ENCODE measurements at regions not wholly inside any gene's neighbourhood (a gene's known extent, or its start where the extent isn't known, plus 50 kb on each side); places are given as distances from the start of the nearest gene placed in this dataset.

GRCh38 chr7:12859761-12860160 is 172.3 kb downstream of the ARL4A start:
- Histone ChIP-seq H3K36me3 (ENCODE audit: insufficient read depth, low read length) (no peaks in the 10 kb centered on the region), H3K4me1 (ENCODE audit: control insufficient read depth, insufficient read depth, low read length, unreplicated experiment) (no peaks in the 10 kb centered on the region), H3K27me3 (ENCODE audit: insufficient read depth, low read length) (no peaks in the 10 kb centered on the region), H3K4me3 (ENCODE audit: low read depth, low read length) (no peak overlapping the region), H3K27ac (ENCODE audit: low read depth, low read length) (no peak overlapping the region), H3K79me2 (ENCODE audit: control insufficient read depth, insufficient read depth, low read length, unreplicated experiment) (no peaks in the 10 kb centered on the region), H2AFZ (ENCODE audit: low read length, unreplicated experiment) (no peak overlapping the region)

GRCh38 chr7:12861070-12861469 is 173.6 kb downstream of the ARL4A start:
- H3K27ac ChIP-seq (ENCODE audit: low read depth, low read length): no peak overlapping the region
- no peak overlapping the region for H3K4me3 ChIP-seq (ENCODE audit: low read depth, low read length)
- no peaks in the 10 kb centered on the region for H3K36me3 ChIP-seq (ENCODE audit: insufficient read depth, low read length)
- H3K4me1 ChIP-seq (ENCODE audit: control insufficient read depth, insufficient read depth, low read length, unreplicated experiment): no peaks in the 10 kb centered on the region
- H3K79me2 ChIP-seq (ENCODE audit: control insufficient read depth, insufficient read depth, low read length, unreplicated experiment): no peaks in the 10 kb centered on the region
- H3K27me3 ChIP-seq (ENCODE audit: insufficient read depth, low read length): no peaks in the 10 kb centered on the region
- H2AFZ ChIP-seq (ENCODE audit: low read length, unreplicated experiment): no peak overlapping the region

- Histone ChIP-seq H3K4me1 (ENCODE audit: control insufficient read depth, insufficient read depth, low read length, unreplicated experiment) (no peaks in the 10 kb centered on the region), H3K79me2 (ENCODE audit: control insufficient read depth, insufficient read depth, low read length, unreplicated experiment) (no peaks in the 10 kb centered on the region), H3K36me3 (ENCODE audit: insufficient read depth, low read length) (no peaks in the 10 kb centered on the region), H2AFZ (ENCODE audit: low read length, unreplicated experiment) (no peak overlapping the region), H3K27me3 (ENCODE audit: insufficient read depth, low read length) (no peaks in the 10 kb centered on the region), H3K4me3 (ENCODE audit: low read depth, low read length) (no peak overlapping the region), H3K27ac (ENCODE audit: low read depth, low read length) (no peak overlapping the region)
Observed at GRCh38 chr7:12862146-12862545, 174.7 kb downstream of the ARL4A start.

DNA sequence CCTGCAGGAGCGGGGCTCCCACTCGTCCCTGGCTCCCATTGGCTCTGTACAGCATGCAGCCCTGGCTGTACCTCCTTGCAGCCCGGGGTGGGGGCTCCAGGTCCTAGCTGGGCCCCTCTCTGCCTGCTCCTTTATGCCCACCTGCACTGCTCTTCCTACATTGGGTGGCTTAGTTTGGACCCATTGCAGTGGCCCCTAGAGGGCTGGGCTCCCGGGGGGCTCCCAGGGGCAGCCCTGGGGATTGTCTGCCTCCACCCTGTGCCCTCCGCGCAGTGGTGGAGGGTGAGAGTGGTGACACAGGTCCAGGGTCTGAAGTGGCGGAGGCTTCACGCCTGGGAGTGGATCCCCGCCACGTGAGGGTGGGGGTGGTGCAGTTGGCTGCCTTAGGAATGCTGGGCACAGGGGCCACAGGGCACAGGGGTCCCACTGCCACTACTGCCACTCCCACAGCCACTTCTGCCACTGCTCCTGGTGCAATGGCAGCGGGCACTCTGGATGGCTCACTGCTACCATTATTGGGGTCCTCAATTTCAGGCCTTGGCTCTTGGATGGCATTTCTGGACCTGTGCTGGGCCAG is 177.1 kb downstream of the ARL4A start:
- H3K4me1 ChIP-seq (ENCODE audit: control insufficient read depth, insufficient read depth, low read length, unreplicated experiment): no peaks in the 10 kb centered on the region
- no peaks in the 10 kb centered on the region for H3K27me3 ChIP-seq (ENCODE audit: insufficient read depth, low read length)
- H2AFZ ChIP-seq (ENCODE audit: low read length, unreplicated experiment): no peak overlapping the region
- no peaks in the 10 kb centered on the region for H3K36me3 ChIP-seq (ENCODE audit: insufficient read depth, low read length)
- H3K27ac ChIP-seq (ENCODE audit: low read depth, low read length): no peak overlapping the region
- H3K79me2 ChIP-seq (ENCODE audit: control insufficient read depth, insufficient read depth, low read length, unreplicated experiment): no peaks in the 10 kb centered on the region
- no peak overlapping the region for H3K4me3 ChIP-seq (ENCODE audit: low read depth, low read length)

GRCh38 chr7:12865593-12865992 is 178.2 kb downstream of the ARL4A start:
- no peaks in the 10 kb centered on the region for H3K79me2 ChIP-seq (ENCODE audit: control insufficient read depth, insufficient read depth, low read length, unreplicated experiment)
- H3K36me3 ChIP-seq (ENCODE audit: insufficient read depth, low read length): no peaks in the 10 kb centered on the region
- no peaks in the 10 kb centered on the region for H3K4me1 ChIP-seq (ENCODE audit: control insufficient read depth, insufficient read depth, low read length, unreplicated experiment)
- H3K4me3 ChIP-seq (ENCODE audit: low read depth, low read length): no peak overlapping the region
- no peak overlapping the region for H3K27ac ChIP-seq (ENCODE audit: low read depth, low read length)
- H3K27me3 ChIP-seq (ENCODE audit: insufficient read depth, low read length): no peaks in the 10 kb centered on the region
- no peak overlapping the region for H2AFZ ChIP-seq (ENCODE audit: low read length, unreplicated experiment)

- Histone ChIP-seq H3K27ac (ENCODE audit: low read depth, low read length) (no peak overlapping the region), H2AFZ (ENCODE audit: low read length, unreplicated experiment) (peak overlapping the region; percentile 11), H3K79me2 (ENCODE audit: control insufficient read depth, insufficient read depth, low read length, unreplicated experiment) (no peaks in the 10 kb centered on the region)
Observed at GRCh38 chr7:12866207-12866606, 178.8 kb downstream of the ARL4A start.

DNA sequence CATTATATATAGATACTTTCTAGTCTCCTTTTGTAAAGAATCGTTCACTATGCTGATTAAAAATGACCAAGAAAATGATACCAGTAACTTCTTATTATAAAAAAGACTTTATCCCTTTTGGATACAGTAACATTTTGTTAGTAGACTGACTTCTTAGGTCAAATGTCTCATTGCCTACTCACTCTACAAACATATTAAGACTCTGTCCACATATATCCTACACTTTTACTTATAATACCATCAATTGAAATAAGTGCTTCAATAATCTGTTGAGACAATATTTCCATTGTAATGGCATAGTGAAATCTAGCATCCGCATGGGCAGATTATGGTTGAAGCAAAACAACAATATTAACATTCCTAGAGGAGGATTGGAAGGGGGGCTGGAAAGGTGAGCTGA is 180.6 kb downstream of the ARL4A start:
- no peak overlapping the region for H3K27ac ChIP-seq (ENCODE audit: low read depth, low read length)
- H3K36me3 ChIP-seq (ENCODE audit: insufficient read depth, low read length): no peaks in the 10 kb centered on the region
- no peaks in the 10 kb centered on the region for H3K4me1 ChIP-seq (ENCODE audit: control insufficient read depth, insufficient read depth, low read length, unreplicated experiment)
- H3K4me3 ChIP-seq (ENCODE audit: low read depth, low read length): no peak overlapping the region
- H3K27me3 ChIP-seq (ENCODE audit: insufficient read depth, low read length): no peaks in the 10 kb centered on the region
- H2AFZ ChIP-seq (ENCODE audit: low read length, unreplicated experiment): no peak overlapping the region
- no peaks in the 10 kb centered on the region for H3K79me2 ChIP-seq (ENCODE audit: control insufficient read depth, insufficient read depth, low read length, unreplicated experiment)

More at GRCh38 chr7:12866207-12866606, 178.8 kb downstream of the ARL4A start:
- Histone ChIP-seq H3K27me3 (ENCODE audit: insufficient read depth, low read length) (no peaks in the 10 kb centered on the region), H3K4me1 (ENCODE audit: control insufficient read depth, insufficient read depth, low read length, unreplicated experiment) (no peaks in the 10 kb centered on the region), H3K4me3 (ENCODE audit: low read depth, low read length) (no peak overlapping the region), H3K36me3 (ENCODE audit: insufficient read depth, low read length) (no peaks in the 10 kb centered on the region)

DNA sequence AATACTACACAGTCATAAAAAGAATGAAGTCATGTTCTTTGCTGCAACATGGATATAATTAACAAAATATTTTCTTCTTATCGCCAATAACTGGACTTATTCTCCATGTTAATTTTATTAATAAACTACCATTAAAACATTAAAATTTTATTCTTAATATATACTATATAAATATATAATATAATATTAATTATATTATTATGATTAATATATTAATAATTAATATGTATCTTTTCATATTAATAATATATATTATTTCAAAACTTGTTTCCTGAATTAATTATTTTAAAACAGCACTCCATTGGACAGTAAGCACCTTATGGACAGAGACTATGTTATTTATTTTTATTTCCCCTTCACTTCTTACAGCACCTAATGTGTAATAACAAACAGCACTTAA is 182.8 kb downstream of the ARL4A start:
- H3K4me3 ChIP-seq (ENCODE audit: low read depth, low read length): no peak overlapping the region
- no peaks in the 10 kb centered on the region for H3K27me3 ChIP-seq (ENCODE audit: insufficient read depth, low read length)
- no peaks in the 10 kb centered on the region for H3K36me3 ChIP-seq (ENCODE audit: insufficient read depth, low read length)
- no peaks in the 10 kb centered on the region for H3K4me1 ChIP-seq (ENCODE audit: control insufficient read depth, insufficient read depth, low read length, unreplicated experiment)
- H2AFZ ChIP-seq (ENCODE audit: low read length, unreplicated experiment): no peak overlapping the region
- no peak overlapping the region for H3K27ac ChIP-seq (ENCODE audit: low read depth, low read length)
- H3K79me2 ChIP-seq (ENCODE audit: control insufficient read depth, insufficient read depth, low read length, unreplicated experiment): no peaks in the 10 kb centered on the region

DNA sequence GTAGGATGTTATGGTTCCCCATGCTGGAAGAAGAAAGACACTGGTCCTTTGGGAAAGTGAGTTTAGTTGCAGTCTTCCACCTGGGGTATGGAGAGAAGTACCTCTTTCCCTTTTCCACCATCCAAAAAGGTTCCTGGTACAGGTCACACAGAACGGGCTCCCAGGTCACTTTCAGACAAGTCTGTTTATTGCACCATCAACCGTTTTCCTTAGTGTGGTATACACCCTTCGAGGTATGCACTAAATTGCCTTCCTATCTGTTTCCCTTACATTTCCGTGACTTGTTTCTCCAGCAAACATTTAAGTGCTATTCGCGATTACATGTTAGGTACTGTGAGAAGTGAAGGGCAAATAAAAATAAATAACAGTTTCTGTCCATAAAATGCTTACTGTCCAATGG is 185.1 kb downstream of the ARL4A start:
- H3K4me3 ChIP-seq (ENCODE audit: low read depth, low read length): no peak overlapping the region
- H2AFZ ChIP-seq (ENCODE audit: low read length, unreplicated experiment): no peak overlapping the region
- H3K27ac ChIP-seq (ENCODE audit: low read depth, low read length): no peak overlapping the region
- H3K4me1 ChIP-seq (ENCODE audit: control insufficient read depth, insufficient read depth, low read length, unreplicated experiment): no peaks in the 10 kb centered on the region
- no peaks in the 10 kb centered on the region for H3K36me3 ChIP-seq (ENCODE audit: insufficient read depth, low read length)
- no peaks in the 10 kb centered on the region for H3K27me3 ChIP-seq (ENCODE audit: insufficient read depth, low read length)
- H3K79me2 ChIP-seq (ENCODE audit: control insufficient read depth, insufficient read depth, low read length, unreplicated experiment): no peaks in the 10 kb centered on the region

DNA sequence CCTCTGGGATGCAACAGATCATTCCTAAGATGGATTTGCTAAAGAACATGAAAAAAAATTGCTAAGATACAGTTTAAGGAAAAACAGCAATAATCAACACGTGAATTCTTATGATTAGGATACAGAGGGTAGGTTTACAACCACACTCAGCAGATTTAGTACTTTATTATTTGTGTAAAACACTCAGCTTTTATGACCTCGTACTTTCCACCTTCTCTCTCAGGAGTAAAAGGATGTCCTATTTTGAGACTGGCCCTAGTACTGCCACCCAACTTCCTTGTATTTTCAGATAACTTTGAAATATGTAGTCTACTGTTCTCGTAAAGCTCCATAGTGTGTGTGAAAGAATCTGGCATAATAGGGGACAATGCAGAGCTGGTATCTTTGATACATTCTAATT is 186.1 kb downstream of the ARL4A start:
- Histone ChIP-seq H2AFZ (ENCODE audit: low read length, unreplicated experiment) (no peak overlapping the region), H3K27me3 (ENCODE audit: insufficient read depth, low read length) (no peaks in the 10 kb centered on the region), H3K27ac (ENCODE audit: low read depth, low read length) (no peak overlapping the region), H3K36me3 (ENCODE audit: insufficient read depth, low read length) (no peaks in the 10 kb centered on the region), H3K79me2 (ENCODE audit: control insufficient read depth, insufficient read depth, low read length, unreplicated experiment) (no peaks in the 10 kb centered on the region), H3K4me1 (ENCODE audit: control insufficient read depth, insufficient read depth, low read length, unreplicated experiment) (no peaks in the 10 kb centered on the region), H3K4me3 (ENCODE audit: low read depth, low read length) (no peak overlapping the region)

DNA sequence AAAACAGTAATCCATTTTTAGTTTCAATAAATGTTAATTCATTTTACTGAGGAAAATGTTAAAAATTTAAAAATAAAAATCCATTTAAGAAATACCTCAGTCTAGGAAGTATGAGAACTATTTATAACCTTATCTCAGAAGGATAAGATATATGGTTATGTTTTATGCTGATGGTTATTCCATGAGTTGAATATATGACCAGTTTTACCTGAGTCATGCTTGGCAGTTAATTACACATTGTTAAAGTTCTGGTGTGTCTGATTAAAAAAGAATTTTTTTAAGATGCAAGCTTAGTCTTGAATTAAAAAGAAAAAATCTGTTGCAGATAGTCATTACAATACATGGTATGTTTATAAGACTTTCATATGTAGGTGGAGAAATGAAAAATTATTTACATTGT is 191.7 kb downstream of the ARL4A start:
- H3K4me1 ChIP-seq (ENCODE audit: control insufficient read depth, insufficient read depth, low read length, unreplicated experiment): peaks cover 6% of the 10 kb centered on the region
- no peaks in the 10 kb centered on the region for H3K27me3 ChIP-seq (ENCODE audit: insufficient read depth, low read length)
- no peaks in the 10 kb centered on the region for H3K79me2 ChIP-seq (ENCODE audit: control insufficient read depth, insufficient read depth, low read length, unreplicated experiment)
- H3K4me3 ChIP-seq (ENCODE audit: low read depth, low read length): no peak overlapping the region
- H2AFZ ChIP-seq (ENCODE audit: low read length, unreplicated experiment): no peak overlapping the region
- no peaks in the 10 kb centered on the region for H3K36me3 ChIP-seq (ENCODE audit: insufficient read depth, low read length)
- no peak overlapping the region for H3K27ac ChIP-seq (ENCODE audit: low read depth, low read length)
